K562 (cell line): ENCODE measurements at regions not wholly inside any gene's neighbourhood (a gene's known extent, or its start where the extent isn't known, plus 50 kb on each side); places are given as distances from the start of the nearest gene placed in this dataset.

Source experiments
- ATAC-seq: fragments of 200-7000 bp; cut with Tn5 transposase; 3 replicates; pipeline ENCODE4 v1.9.1; 2020; ENCODE audit warnings: moderate library complexity
- BruUV-seq: library from RNA; stranded (reverse); fragments of 400-500 nt; replicated peaks from 2 replicates; lab custom pipeline; 2021; lab: Mats Ljungman, UMichigan
- CTCF ChIA-PET: fragments of 300-600 bp; formaldehyde crosslinking; extraction: SDS; loops from one replicate; lab custom pipeline; 2021; ENCODE audit warnings: low intra/inter-chr PET ratio; lab: Yijun Ruan, JAX
- POLR2A ChIA-PET: fragments of 300-600, 350-650 bp; sonication (Branson Sonifier 250); formaldehyde crosslinking; extraction: SDS; loops from one replicate; lab custom pipeline; 2021; ENCODE audit warnings: antibody characterized with exemption, inconsistent platforms; lab: Yijun Ruan, JAX
- DNase-seq, 4 experiments: peaks; one replicate each; pipeline versions ENCODE4 v3.0.0 to v3.0.0-alpha.2; 2011 to 2018; ENCODE audit warnings: low spot score in 3 of 4, mixed read lengths in 3 of 4; ENCODE audit errors: extremely low read depth in 1 of 4
- FAIRE-seq: peaks from 2 replicates; lab custom pipeline; 2011; peaks lifted over from hg19 to GRCh38; lab: Jason Lieb, UNC
- H2AFZ ChIP-seq: 2 replicates; pipeline ENCODE4 v1.6.0; 2011; ENCODE audit warnings: low read depth, low read length, control low read depth, inconsistent platforms
- H3K27ac ChIP-seq: fragments of 200-600 bp; 3 replicates; pipeline ENCODE4 v1.8.0; 2011; ENCODE audit warnings: low read depth, mild to moderate bottlenecking, control low read depth, inconsistent platforms, low read length, moderate library complexity, mixed read lengths; ENCODE audit errors: extremely low read depth
- H3K27me3 ChIP-seq, 2 experiments: fragments of 300-600 bp in 1 of 2; 2 replicates in 1 of 2; 3 replicates in 1 of 2; pipeline versions ENCODE4 v1.6.0 to v1.8.0; 2011; ENCODE audit warnings: inconsistent platforms in 2 of 2, low read length in 2 of 2, mild to moderate bottlenecking in 1 of 2, mixed read lengths in 1 of 2, moderate library complexity in 1 of 2; ENCODE audit not compliant: control insufficient read depth in 2 of 2, insufficient read depth in 2 of 2
- H3K36me3 ChIP-seq: fragments of 300-600 bp; 3 replicates; pipeline ENCODE4 v1.8.0; 2011; ENCODE audit warnings: mild to moderate bottlenecking, low read length, inconsistent platforms; ENCODE audit not compliant: control insufficient read depth, insufficient read depth
- H3K4me1 ChIP-seq, 2 experiments: fragments of 200-600 bp in 1 of 2; replicated peaks in 1 of 2; 2 replicates in 1 of 2; 3 replicates in 1 of 2; pipeline versions ENCODE4 v1.5.1 to v1.8.0; 2011; ENCODE audit warnings: inconsistent platforms in 2 of 2, low read length in 2 of 2, mild to moderate bottlenecking in 1 of 2, mixed read lengths in 1 of 2, moderate library complexity in 1 of 2; ENCODE audit not compliant: control insufficient read depth in 2 of 2, insufficient read depth in 2 of 2
- H3K4me2 ChIP-seq: 2 replicates; pipeline ENCODE4 v1.6.1; 2011; ENCODE audit warnings: low read length, control low read depth, inconsistent platforms, mixed read lengths; ENCODE audit not compliant: insufficient read depth
- H3K4me3 ChIP-seq: fragments of 200-600 bp; sonication (generic), shearing (Covaris generic); 2 replicates; pipeline ENCODE4 v1.5.1; 2016; ENCODE audit warnings: control low read depth, inconsistent platforms
- H3K79me2 ChIP-seq: fragments of 200-600 bp; 3 replicates; pipeline ENCODE4 v1.8.0; 2011; ENCODE audit warnings: low read length, inconsistent platforms; ENCODE audit not compliant: control insufficient read depth, insufficient read depth
- H3K9ac ChIP-seq, 2 experiments: 2 replicates each; pipeline versions ENCODE4 v1.6.0 to v1.6.1; 2011; ENCODE audit warnings: low read depth in 2 of 2, low read length in 2 of 2, control low read depth in 1 of 2, inconsistent platforms in 1 of 2, mild to moderate bottlenecking in 1 of 2, mixed read lengths in 1 of 2; ENCODE audit not compliant: insufficient read depth in 1 of 2
- H3K9me1 ChIP-seq: one replicate; pipeline ENCODE4 v1.6.0; 2011; ENCODE audit warnings: inconsistent platforms, mild to moderate bottlenecking, low read length, moderate library complexity; ENCODE audit not compliant: control insufficient read depth, insufficient read depth
- H3K9me3 ChIP-seq: replicated peaks from 2 replicates; pipeline ENCODE4 v1.5.1; 2011; ENCODE audit warnings: low read depth, low read length, inconsistent platforms; ENCODE audit not compliant: control insufficient read depth, insufficient read depth
- H4K20me1 ChIP-seq: replicated peaks from 2 replicates; pipeline ENCODE4 v1.6.1; 2011; ENCODE audit warnings: low read length, inconsistent platforms, mixed read lengths; ENCODE audit not compliant: control insufficient read depth, insufficient read depth
- ATF2 ChIP-seq: sonication (generic); formaldehyde crosslinking; IDR thresholded peaks from 2 replicates; pipeline ENCODE4 v1.8.1; 2022; ENCODE audit warnings: missing genetic modification reagents
- BACH1 ChIP-seq: fragments of 200-800 bp; sonication (Bioruptor generic); IDR thresholded peaks from 2 replicates; pipeline ENCODE4 v1.6.1; 2016; ENCODE audit warnings: missing genetic modification characterization, missing compliant biosample characterization
- HDAC2 ChIP-seq: fragments of 450-650 bp; IDR thresholded peaks from 2 replicates; pipeline ENCODE4 v1.6.1; 2016; ENCODE audit warnings: mild to moderate bottlenecking
- IFI16 ChIP-seq: fragments of 250-450 bp; sonication (Bioruptor Pico); IDR thresholded peaks from 2 replicates; pipeline ENCODE4 v2.1.2; 2022; ENCODE audit warnings: mild to moderate bottlenecking, inconsistent platforms
- MBD2 ChIP-seq: sonication (generic); IDR thresholded peaks from 2 replicates; pipeline ENCODE4 v1.6.1; 2016; ENCODE audit warnings: low read depth, borderline replicate concordance
- SMARCB1 ChIP-seq: IDR thresholded peaks from 2 replicates; pipeline ENCODE4 v1.6.1; 2011; ENCODE audit warnings: improper control_type of control experiment, low read depth; ENCODE audit not compliant: insufficient read length
- ZNF431 ChIP-seq: sonication (generic); formaldehyde crosslinking; IDR thresholded peaks from 2 replicates; pipeline ENCODE4 v1.8.0; 2022; ENCODE audit warnings: mild to moderate bottlenecking, missing genetic modification reagents
- whole genome bisulfite sequencing: fragments of 100-300 bp; shearing (Covaris generic); methylation state at CpG from one replicate; pipeline ENCODE4 v1.1.6; 2016; ENCODE audit warnings: low coverage, mixed read lengths; ENCODE audit not compliant: insufficient coverage; ENCODE audit errors: missing lambda C conversion rate; 5-methylcytosine and 5-hydroxymethylcytosine counted together
- in situ Hi-C: fragments of 300-500 bp; cut with MboI; formaldehyde crosslinking; loops from 4 replicates; pipeline ENCODE4 v1.15.0; 2018; ENCODE audit warnings: inconsistent platforms, mixed read lengths
- intact Hi-C: fragments of 100-400 bp; cut with micrococcal nuclease; formaldehyde crosslinking; loops from 2 replicates; pipeline ENCODE4 v1.14.2; 2022

- H3K4me2 ChIP-seq = no peak overlapping the region
- no peaks in the 10 kb centered on the region for H3K9me1 ChIP-seq
- in situ Hi-C loops = no loop called here
- peaks cover 11 to 41% of the 10 kb centered on the region in 2 experiments; a peak in 4 of 5 replicates for H3K27me3 ChIP-seq
- no peak for TF ChIP-seq MBD2
- TF ChIP-seq BACH1 = no peak
- no peak for TF ChIP-seq SMARCB1
- TF ChIP-seq ZNF431 (CRISPR knock-in tag) = no peak
- no peak for TF ChIP-seq HDAC2
- no peak for TF ChIP-seq ATF2
- TF ChIP-seq IFI16 = no peak
- TF ChIP-seq, all 486 proteins: peak for 0
- H4K20me1 ChIP-seq = no peaks in the 10 kb centered on the region; the same call in 1 of the 2 replicates
- POLR2A ChIA-PET = interaction anchor here (0.7 kb wide), 1 partner anchor 45 kb away, joined by 3 read pairs; no protein-coding TSS in a partner anchor
- no TSS peak for BruUV-seq
- CTCF ChIA-PET = no interaction called here
- DNase-seq (no peak), ATAC-seq (no peak), FAIRE-seq (no peak)
- no peak overlapping the region for H3K27ac ChIP-seq
- WGBS = 2% methylated on average over 15 of the region's 16 CpGs
- no peak overlapping the region for H2AFZ ChIP-seq
- no peaks in the 10 kb centered on the region for H3K36me3 ChIP-seq
- H3K9me3 ChIP-seq = no peaks in the 10 kb centered on the region
- H3K79me2 ChIP-seq = no peaks in the 10 kb centered on the region
- intact Hi-C loops = no loop called here
- H3K4me3 ChIP-seq = no peak overlapping the region
- no peak overlapping the region for H3K9ac ChIP-seq
- no peaks in the 10 kb centered on the region for H3K4me1 ChIP-seq
Observed at GRCh38 chr16:86117756-86118155, 218.8 kb downstream of the IRF8 start.
